CD4-positive, alpha-beta T cell treated with Interleukin-12 subunit alpha and Interleukin-12 subunit beta, for 1 hour (primary cell): ENCODE measurements at regions not wholly inside any gene's neighbourhood (a gene's known extent, or its start where the extent isn't known, plus 50 kb on each side); places are given as distances from the start of the nearest gene placed in this dataset.
A peak's percentile ranks its signal among the peaks of the same experiment; 100 is the strongest.

ENCODE experiments used
- DNase-seq: peaks from one replicate; pipeline ENCODE4 v3.0.0-alpha.2; 2020

DNA sequence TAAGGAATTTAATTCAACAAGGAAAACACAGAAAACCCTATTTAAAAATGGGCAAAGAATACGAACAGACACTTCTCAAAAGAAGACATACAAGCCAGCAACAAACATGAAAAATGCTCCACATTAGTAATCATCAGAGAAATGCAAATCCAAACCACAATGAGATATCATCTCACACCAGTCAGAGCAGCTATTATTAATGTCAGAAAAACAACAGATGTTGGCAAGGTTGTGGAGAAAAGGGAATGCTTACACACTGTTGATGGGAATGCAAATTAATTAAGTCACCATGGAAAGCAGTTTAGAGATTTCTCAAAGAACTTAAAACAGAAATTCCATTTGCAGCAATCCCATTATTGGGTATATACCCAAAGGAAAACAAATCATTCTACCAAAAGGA is 55.2 kb downstream of the GCC1 start:
- no peak for DNase-seq

DNA sequence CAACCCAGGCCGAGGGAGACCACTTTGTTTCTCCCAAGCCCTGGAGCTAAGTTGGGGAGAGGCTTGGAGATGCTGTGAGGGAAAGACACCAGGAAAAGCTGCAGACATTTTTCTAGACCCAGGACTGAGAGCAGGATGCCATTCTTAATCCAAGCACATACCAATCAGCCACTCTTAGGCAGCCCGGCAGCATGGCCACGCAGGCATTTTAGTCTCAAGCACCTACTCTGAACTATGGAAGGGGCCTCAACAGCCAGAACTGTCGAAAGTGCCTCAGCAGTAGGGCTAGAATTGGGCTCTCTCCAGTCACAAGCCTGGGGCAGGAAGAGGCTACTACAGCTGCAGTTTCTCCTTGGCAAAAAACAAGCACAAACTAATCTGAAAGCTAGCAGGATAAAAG is 57.8 kb downstream of the GCC1 start:
- DNase-seq = no peak

DNA sequence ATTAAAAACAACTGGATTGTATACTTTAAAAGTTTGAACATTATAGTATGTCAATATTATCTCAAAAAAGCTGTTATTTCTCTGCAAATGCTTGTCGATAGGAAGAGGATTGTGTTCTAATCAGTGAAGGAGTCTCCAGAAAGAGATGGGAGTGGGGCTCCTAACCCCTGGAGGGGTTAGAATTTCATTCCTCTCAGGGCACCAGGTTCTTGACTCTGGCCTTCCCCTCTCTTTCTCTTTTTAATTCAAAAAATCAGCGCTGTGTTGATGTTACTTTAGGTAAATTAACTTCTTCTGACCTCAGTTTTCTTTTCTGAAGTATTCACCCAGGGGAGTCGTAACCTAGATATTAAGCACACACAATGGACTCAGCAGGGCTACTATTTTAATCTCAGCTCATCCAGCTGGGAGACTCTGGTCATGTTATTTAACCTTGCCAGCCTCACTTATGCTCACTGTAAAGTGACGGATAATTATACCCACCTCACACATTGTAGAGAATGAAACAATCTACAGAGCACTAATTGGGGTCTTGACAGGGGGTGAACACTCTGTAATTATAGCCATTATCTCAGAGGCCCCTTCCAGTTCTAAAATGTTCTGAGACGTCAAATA is 59.4 kb downstream of the GCC1 start:
- no peak for DNase-seq

DNA sequence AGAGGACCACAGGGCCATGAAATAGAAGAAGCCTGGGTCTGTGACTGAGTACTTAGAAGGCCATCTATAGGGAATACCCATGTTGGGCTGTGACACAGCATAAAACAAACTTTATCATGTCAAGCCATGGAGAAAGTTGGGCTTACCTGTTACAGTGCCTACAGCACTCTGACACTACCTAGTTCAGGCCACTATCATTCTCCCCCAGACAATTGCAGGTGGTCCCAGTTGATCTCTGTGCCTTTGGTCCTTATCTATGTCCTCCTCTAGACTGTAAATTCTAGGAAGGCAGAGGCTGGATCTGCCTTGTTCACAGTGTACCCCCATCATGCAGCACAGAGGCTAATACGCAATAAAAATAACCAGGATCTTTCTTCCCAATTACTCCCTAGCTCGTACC is 69.1 kb downstream of the GCC1 start:
- no peak for DNase-seq

DNA sequence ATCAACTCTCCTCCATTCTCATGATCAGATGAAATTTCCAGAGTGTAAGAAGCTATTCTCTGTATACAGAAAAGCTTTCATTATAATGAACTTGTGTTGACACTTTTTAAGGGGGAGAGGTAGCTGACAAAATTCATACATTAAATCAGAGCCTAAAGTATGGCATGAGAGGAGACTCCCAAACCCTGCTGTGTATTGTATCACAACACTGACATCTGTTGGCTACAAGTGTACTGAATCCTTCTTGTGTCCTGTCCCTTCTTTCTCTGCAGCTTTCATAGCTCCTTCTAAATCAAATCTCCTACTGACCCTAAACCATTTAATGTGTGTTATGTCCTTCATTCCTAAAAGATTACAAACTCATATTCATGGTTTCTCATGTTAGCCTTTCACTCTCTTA is 70.9 kb downstream of the GCC1 start:
- DNase-seq = peak; percentile 43

DNA sequence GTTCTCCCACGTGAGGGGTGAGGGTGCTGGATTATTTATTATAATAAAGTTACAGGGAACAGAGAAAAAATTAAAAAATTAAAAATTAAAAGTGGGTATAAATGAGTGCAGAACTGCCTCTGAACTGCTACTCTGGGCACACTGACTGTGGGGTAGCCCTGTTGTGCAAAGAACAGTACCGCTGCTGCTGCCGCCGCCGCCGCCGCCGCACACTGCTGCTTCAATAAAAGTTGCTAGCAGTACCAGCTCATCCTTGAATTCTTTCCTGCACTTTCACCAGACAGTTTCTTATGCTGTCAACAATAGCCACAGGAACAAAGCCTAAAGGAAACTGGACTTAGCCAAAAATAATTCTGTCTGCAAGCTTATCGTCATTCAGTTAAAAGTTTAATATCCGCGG is 72.1 kb downstream of the GCC1 start:
- DNase-seq = no peak

DNA sequence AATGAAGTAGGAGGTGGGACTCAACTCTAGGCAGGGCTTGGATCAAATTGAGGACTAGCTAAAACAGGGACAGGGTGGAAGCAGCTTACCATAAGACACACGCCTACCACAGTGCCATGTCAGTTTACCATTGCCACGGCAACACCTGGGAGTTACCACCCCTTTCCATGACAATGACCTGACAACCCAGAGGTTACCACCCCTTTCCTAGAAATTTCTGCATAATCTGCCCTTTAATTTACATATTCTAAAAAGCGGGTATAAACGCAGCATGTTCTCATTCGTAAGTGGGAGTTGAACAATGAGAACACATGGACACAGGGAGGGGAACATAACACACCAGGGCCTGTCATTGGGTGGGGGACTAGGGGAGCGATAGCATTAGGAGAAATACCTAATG is 72.7 kb downstream of the GCC1 start:
- DNase-seq = no peak

DNA sequence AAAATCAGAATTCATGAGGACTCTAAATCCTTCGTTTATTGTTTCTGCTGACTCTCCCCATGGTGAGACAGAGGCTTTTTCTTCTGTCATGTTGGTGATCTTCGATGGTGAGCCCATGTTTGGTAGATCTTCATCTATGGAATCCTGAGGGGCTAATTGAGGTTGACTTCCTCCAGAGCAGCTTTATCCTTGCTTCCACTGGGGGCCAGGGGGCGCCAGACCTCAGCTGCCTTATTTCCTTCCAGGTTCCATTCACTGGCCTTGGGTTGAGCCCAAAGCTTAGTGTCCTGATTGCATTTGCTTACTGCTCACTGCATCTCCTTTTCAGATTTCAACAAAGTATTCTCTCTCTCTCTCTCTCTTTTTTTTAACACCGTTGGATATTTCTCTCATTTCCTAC is 80.7 kb downstream of the GCC1 start:
- peak; percentile 12 for DNase-seq

DNA sequence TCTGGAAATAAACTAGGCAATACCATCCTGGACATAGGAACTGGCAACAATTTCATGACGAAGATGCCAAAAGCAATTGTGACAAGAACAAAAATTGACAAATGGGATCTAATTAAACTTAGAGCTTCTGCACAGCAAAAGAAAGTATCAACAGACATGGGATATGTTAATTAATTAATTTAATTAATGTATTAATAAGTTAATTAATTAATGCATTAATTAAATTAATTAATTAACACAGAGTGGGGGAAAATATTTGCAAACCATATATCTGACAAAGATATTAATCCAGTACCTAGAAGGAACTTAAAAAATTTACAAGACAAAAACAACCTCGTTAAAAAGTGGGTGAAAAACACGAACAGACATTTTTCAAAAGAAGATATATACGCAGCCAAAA is 83.6 kb downstream of the GCC1 start:
- DNase-seq = no peak

DNA sequence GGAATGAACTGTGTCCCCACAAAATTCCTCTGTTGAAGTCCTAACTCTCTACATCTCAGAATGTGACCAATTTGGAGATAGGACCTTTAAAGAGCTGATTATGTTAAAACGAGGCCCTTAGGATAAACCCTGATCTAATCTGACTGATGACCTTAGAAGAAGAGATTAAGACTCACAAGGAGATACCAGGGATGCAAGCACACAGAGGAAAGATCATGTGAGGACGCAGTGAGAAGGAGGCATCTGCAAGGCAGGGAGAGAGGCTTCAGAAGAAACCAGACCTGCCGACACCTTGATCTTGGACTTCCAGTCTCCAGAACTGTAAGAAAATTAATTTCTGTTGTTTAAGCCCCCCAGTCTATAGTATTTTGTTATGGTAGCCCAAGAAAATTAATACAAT is 94.9 kb upstream of the ZNF800 start:
- no peak for DNase-seq

DNA sequence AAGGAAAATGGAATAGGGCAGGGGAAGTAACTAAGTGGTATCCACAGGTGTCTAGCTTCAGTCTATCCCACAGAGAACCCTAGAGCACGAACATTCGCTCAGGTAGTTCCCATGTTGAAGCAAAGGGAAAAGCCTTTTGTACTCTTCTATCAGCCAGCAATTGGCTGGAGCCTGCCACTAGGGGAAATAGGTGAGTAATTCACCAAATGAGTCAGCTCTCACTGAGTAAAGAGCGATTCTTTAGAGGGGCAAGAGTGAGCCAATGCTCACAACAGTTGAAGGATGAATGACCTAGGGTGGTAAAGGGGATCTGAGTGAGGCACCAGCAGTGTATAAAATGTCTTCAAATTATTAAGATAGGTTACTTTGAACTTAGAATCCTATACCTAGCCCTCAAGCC is 94.1 kb upstream of the ZNF800 start:
- no peak for DNase-seq

DNA sequence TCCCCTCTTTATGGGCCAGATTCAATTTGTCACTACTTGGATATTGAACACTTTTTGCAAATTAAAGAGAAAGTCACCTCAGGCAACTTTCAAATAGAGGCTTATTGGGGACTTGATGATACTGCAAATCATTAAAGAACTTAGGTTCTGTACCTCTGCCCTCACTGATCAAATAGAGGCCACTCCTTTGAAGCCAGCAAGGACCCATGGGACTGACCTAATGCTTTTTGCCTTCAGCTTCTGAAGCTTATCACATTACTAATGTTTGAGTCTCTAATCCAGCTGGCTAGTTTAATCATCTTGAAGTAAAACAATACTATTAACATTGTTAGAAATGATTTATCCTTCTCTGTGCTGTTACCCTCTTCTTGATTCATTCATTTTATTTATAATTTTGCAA is 93.0 kb upstream of the ZNF800 start:
- no peak for DNase-seq

DNA sequence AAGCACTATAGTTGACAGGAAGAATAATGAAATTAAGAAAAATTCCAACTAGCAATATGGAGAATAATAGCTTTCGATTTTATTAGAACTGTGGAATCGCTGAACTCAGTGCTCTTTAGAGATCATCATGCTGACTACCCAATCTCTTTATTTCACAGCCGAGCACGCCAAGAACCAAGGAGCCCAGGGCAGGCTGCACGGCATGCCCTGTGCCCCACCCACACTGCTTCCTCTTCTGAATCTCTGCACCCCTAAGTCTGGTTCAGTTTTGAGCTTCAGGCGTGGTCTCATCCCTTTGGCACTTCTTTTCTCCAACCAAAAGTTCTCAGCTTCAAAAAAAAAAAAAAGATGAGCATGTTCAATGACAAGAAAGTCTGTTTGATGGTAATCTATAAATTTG is 92.4 kb upstream of the ZNF800 start:
- DNase-seq = no peak

DNA sequence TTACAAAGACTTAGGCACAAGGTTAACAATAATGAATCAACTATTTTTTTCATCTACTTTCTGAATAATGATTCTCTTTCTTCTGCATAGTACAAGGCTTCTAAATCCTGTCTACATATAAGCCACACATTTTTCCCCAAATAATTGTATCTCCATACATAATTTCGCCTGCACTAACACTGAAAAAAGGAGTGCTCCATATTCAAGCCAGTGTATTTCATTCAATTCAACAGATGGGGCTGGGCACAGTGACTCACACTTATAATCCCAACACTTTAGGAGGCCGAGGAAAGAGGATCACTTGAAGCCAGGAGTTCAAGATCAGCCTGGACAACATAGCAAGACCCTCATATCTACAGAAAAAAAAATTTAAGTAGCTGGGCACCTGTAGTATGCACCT is 86.0 kb upstream of the ZNF800 start:
- DNase-seq = no peak

DNA sequence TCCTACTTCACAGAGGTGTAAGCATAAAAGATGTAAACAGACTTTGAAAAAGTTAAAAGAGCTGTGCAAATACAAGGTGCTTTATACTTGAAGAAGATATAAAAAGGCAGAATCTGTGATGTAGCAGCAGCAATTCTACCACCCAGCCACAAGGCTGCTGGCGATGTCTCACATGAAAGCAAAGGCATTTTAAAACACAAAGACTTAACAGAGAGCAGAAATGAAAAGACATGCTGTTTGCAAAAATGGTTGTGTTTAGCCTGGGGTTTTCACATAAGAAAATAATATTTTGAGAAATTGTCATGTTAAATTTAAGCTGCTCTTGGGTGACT is 85.5 kb upstream of the ZNF800 start:
- DNase-seq = no peak

DNA sequence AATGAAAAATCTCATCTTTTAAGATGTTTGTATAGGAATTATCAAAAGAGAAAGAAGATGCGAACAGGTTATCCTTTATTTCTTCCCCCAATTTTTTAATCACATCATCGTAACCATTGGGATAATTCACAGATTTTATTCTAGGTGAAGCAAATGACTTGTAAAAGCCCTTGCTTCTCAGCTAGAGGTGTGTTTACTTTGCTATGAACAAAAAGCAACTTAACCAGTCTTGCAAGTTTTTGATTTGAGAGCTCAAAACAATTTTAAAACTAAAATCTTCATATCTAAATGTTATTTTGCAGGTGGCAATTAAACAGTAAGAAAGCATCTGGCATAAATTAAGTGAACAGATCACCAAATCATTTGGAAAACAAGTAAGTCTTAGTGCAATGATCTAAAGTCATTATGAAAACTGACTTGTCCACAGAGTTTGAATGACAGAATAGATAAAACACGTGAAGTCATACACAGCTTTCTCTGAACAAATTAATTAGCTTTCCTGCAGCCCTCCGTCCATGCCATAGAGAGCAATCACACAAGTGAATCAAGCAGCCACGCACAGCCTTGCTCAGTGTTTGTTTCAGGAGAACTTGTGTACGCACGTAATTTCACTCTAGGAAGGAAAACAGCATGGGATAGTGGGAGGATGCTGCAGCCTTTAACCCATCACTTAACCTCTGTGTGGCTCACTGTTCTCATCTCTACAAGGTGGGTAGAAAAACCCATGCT is 85.0 kb upstream of the ZNF800 start:
- DNase-seq = no peak

DNA sequence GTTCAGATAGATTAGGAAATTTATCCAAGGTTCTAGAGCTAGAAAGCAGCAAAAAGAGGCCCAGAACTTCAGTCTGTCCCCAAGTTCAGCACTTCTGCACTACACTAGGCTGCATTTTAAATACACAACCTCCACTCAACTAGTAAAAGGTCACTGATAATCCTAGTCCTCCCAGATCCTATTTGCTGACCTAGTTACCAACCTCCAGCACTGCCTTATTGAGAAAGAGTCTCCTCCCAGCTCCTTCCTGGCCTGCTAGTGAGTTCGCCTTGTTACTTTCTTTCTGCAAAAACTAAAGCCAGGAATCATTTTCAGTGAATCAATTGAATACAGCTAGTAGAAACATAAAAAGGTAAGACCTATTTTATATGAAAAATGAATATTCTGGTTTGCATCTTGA is 84.1 kb upstream of the ZNF800 start:
- DNase-seq = no peak

DNA sequence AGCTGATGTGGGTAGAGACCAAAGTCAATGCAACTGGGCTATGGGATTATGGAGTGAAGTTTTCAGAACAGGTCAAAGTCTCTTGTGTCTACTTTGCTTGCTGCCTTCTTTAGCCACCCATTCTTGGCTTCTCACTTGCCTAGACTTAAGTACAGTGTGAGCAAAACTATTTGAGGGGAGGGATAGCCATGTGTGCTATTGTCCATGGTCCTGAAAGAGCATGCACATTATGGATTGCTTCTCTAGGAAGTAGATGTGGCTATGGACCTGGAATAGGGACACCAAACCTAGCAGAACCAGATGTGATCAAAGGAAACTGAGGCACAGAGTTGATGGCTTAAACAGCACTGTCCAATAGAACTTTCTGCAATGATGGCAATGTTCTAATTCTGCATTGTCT is 81.9 kb upstream of the ZNF800 start:
- no peak for DNase-seq

DNA sequence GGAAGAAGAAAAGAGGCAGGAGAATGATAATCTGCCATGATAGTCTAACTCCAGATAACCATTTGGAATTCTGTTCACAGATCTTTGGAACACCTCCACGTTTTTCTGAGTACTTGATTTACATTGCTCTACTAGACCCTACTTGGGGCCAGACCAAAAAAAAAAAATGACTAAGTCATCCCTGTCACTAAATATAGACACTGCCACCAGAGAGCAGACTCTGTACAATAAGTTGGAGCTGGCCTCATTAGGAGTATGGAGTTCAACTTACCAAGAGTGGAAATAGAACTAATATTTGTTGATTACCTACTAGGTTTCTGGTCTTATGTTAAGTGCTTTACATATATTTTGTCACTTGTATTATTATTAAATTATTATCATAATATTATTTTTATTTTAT is 80.9 kb upstream of the ZNF800 start:
- DNase-seq = no peak

DNA sequence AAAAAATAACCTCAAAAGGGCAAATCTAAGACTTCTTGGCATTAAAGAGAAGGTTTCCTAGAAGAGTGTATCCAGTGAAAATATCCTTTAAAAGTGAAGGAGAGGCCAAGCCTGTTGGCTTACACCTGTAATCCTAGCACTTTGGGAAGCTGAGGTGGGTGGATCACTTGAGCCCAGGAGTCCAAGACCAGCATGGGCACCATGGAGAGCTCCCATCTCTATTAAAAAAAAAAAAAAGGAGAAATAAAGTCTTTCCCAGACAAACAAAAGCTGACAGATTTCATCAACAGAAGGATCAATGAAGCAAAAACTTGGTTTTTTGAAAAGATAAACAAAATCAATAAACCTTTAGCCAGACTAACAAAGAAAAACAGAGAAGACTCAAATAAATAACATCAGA is 67.6 kb upstream of the ZNF800 start:
- no peak for DNase-seq

DNA sequence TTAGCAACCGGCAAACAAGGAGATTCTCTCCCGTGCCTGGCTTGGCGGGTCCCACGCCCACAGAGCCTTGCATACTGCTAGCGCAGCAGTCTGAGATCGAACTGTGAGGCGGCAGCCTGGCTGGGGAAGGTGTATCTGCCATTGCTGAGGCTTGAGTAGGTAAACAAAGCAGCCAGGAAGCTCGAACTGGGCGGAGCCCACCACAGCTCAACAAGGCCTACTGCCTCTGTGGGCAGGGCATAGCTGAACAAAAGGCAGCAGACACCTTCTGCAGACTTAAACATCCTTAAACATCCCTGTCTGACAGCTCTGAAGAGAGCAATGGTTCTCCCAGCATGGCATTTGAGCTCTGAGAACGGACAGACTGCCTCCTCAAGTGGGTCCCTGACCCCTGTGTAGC is 58.8 kb upstream of the ZNF800 start:
- peak; percentile 3 for DNase-seq

DNA sequence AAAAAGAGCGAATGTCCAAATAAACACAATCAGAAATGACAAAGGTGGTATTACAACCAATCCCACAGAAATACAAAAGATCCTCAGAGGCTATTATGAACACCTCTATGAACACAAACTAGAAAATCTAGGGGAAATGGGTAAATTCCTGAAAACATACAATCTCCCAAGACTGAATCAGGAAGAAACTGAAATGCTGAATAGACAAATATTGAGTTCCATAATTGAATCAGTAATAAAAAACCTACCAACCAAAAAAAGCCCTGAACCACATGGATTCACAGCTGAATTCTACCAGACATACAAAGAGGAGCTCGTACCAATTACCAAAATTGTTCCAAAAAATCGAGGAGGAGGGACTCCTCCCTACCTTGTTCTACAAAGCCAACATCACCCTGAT is 56.1 kb upstream of the ZNF800 start:
- DNase-seq = no peak

DNA sequence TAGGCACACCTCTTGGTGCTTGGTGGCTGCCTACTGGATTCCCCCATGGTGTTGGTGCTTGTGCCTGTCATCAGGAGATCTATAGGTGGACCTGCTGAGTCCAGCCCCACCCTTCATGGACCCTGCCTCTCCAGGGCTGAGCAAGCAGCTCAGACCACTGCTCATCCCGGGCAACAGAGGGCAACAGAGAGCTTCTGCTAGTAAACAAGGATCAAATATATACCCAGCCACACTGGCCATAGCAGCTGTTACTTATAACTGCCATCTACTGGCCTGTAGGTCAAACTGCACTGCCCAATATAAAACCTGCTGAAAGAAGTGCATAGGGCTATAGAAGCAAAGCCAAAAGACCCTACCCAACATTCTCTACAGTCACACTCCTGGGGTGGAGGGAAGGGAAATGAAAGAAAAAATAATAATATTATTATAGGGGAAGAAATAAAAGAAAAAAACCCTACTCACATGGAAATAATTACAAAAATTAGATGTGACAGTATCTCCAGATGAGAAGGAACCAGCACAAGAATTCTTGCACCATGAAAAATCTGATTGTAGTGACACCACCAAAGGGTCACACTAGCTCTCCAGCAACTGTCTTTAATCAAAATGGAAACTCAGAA is 54.9 kb upstream of the ZNF800 start:
- peak; percentile 77 for DNase-seq

DNA sequence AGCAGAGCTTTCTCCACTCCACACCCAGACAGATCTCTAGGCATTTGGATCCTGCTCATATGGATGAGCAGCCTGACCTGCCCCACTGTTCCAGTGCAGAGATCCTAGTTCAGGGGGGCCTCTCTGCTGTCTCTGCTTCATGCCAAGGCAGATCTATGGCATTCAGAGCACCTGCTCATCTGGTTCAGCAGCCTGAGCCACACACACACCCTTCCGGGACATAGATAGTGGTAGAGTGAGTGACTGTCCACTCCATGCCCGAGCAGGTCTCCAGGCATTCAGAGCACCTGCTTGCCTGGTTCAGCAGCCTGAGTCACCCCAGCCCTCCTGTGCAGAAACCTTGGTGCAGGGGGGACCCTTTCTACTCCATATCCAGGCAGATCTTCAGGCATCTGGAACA is 54.3 kb upstream of the ZNF800 start:
- no peak for DNase-seq
